ENCODE measurements at regions not wholly inside any gene's neighbourhood (a gene's known extent, or its start where the extent isn't known, plus 50 kb on each side); places are given as distances from the start of the nearest gene placed in this dataset.

DNA sequence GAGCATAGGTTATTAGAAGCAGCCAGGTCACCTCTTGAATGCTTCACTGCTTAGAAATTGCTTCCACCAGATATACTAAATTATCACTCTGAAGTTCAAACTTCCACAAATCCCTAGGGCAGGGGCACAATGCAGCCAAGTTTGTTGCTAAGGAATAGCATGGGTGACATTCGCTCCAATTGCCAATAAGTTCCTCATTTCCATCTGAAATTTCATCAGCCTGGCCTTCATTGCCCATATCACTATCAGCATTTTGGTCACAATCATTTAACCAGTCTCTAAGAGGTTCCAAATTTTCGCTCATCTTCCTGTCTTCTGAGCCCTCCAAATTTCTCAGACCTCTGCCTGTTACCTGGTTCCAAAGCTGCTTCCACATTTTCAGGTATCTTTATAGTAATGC, 356.1 kb downstream of the DAD1 start:
- TF ChIP-seq EP300 (IDR thresholded peaks at IDR 0.05; ENCODE audit: low read depth) (no peak), POLR2AphosphoS5 (IDR thresholded peaks at IDR 0.05) (no peak), POLR2A (IDR thresholded peaks at IDR 0.05) (no peak)
- TF ChIP-seq, protein P1, sequence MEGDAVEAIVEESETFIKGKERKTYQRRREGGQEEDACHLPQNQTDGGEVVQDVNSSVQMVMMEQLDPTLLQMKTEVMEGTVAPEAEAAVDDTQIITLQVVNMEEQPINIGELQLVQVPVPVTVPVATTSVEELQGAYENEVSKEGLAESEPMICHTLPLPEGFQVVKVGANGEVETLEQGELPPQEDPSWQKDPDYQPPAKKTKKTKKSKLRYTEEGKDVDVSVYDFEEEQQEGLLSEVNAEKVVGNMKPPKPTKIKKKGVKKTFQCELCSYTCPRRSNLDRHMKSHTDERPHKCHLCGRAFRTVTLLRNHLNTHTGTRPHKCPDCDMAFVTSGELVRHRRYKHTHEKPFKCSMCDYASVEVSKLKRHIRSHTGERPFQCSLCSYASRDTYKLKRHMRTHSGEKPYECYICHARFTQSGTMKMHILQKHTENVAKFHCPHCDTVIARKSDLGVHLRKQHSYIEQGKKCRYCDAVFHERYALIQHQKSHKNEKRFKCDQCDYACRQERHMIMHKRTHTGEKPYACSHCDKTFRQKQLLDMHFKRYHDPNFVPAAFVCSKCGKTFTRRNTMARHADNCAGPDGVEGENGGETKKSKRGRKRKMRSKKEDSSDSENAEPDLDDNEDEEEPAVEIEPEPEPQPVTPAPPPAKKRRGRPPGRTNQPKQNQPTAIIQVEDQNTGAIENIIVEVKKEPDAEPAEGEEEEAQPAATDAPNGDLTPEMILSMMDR (IDR thresholded peaks at IDR 0.05) = no peak
